ENCODE measurements at regions not wholly inside any gene's neighbourhood (a gene's known extent, or its start where the extent isn't known, plus 50 kb on each side); places are given as distances from the start of the nearest gene placed in this dataset.
A peak's percentile ranks its signal among the peaks of the same experiment; 100 is the strongest.

DNA sequence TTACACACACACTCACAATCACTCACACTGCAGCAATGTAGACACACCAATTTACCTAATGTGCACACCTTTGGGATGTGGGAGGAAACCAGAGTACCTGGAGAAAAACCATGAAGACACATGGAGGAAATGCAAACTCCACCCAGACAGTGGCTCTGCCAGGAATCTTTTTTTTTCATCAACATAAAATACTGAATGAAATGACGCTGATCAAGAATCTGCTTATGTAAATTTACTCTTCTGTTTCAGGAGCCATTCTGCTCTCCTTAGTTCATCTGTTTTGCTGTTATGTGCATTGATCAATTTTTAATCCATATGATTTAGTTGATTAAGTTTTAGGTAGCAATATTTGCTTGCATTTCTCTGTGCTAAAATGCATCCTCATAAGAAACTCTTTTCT is 414.2 kb upstream of the CCDC54 start:
- TF ChIP-seq, protein P1, sequence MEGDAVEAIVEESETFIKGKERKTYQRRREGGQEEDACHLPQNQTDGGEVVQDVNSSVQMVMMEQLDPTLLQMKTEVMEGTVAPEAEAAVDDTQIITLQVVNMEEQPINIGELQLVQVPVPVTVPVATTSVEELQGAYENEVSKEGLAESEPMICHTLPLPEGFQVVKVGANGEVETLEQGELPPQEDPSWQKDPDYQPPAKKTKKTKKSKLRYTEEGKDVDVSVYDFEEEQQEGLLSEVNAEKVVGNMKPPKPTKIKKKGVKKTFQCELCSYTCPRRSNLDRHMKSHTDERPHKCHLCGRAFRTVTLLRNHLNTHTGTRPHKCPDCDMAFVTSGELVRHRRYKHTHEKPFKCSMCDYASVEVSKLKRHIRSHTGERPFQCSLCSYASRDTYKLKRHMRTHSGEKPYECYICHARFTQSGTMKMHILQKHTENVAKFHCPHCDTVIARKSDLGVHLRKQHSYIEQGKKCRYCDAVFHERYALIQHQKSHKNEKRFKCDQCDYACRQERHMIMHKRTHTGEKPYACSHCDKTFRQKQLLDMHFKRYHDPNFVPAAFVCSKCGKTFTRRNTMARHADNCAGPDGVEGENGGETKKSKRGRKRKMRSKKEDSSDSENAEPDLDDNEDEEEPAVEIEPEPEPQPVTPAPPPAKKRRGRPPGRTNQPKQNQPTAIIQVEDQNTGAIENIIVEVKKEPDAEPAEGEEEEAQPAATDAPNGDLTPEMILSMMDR (IDR thresholded peaks at IDR 0.05; ENCODE audit: unreplicated experiment), result no peak
- H3K9me3 Mint-ChIP-seq (ENCODE audit: unreplicated experiment), result no peaks in the 10 kb centered on the region
- ChIA-PET CTCF (no interaction called here), POLR2A (no interaction called here)
- intact Hi-C loops (cut with micrococcal nuclease), result no loop called here
- no peak for DNase-seq (ENCODE audit: unreplicated experiment)
- H3K4me3 Mint-ChIP-seq (ENCODE audit: unreplicated experiment), result no peak overlapping the region
- BruUV-seq (replicated peaks), result no TSS peak
- no peaks in the 10 kb centered on the region for H3K36me3 Mint-ChIP-seq (ENCODE audit: insufficient read depth, unreplicated experiment)
- no peak overlapping the region for H3K27ac Mint-ChIP-seq (ENCODE audit: low read depth, unreplicated experiment)
- no peaks in the 10 kb centered on the region for H3K27me3 Mint-ChIP-seq (ENCODE audit: insufficient read depth, unreplicated experiment)
- H3K4me1 Mint-ChIP-seq (ENCODE audit: insufficient read depth, unreplicated experiment), result peaks cover 10% of the 10 kb centered on the region

DNA sequence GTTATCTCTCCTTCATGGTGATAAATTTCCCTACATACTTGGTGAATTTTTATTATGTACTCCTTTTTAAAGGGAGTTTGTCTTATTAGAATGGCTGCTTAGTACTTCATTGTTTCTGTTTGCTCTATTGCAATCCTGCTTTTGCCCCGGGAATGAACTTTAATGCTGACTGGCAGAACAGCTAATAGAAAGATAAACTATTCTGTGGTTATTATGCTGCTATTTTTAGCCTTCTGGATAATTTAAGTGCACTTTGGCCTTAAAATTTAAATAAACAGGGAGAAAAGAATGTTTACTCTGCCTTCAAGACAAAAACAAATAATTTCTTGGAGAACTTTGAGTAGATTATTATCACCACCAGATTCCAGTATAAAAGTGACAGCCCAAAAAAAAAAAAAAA is 413.8 kb upstream of the CCDC54 start:
- H3K4me3 Mint-ChIP-seq (ENCODE audit: unreplicated experiment), result no peak overlapping the region
- no peaks in the 10 kb centered on the region for H3K36me3 Mint-ChIP-seq (ENCODE audit: insufficient read depth, unreplicated experiment)
- no peak overlapping the region for H3K27ac Mint-ChIP-seq (ENCODE audit: low read depth, unreplicated experiment)
- intact Hi-C loops (cut with micrococcal nuclease), result no loop called here
- DNase-seq (ENCODE audit: unreplicated experiment), result peak; percentile 2
- no peaks in the 10 kb centered on the region for H3K27me3 Mint-ChIP-seq (ENCODE audit: insufficient read depth, unreplicated experiment)
- ChIA-PET POLR2A (no interaction called here), CTCF (no interaction called here)
- TF ChIP-seq, protein P1 (IDR thresholded peaks at IDR 0.05; ENCODE audit: unreplicated experiment), result no peak
- no TSS peak for BruUV-seq (replicated peaks)
- peaks cover 10% of the 10 kb centered on the region for H3K4me1 Mint-ChIP-seq (ENCODE audit: insufficient read depth, unreplicated experiment)
- H3K9me3 Mint-ChIP-seq (ENCODE audit: unreplicated experiment), result no peaks in the 10 kb centered on the region

DNA sequence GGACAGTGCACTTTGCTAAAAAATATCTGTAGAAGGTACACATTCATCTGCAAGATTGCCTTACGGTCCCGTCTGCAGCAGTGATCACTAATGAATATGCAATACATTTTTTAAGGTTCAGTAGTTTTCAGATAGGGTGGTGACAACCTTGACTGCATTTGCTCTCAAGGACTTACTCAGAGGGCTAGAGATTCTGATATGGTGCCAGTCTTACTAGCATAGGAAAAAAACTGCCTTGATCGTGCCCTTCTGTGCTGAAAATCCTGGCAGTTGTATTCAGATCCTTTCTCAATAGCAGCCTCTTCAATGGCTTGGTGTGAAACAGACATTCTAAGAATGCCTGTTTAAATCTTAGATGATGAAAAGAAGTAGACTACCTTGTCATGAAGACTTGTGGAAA is 411.9 kb upstream of the CCDC54 start:
- Mint-ChIP-seq H3K27me3 (ENCODE audit: insufficient read depth, unreplicated experiment) (no peaks in the 10 kb centered on the region), H3K27ac (ENCODE audit: low read depth, unreplicated experiment) (no peak overlapping the region), H3K9me3 (ENCODE audit: unreplicated experiment) (no peaks in the 10 kb centered on the region), H3K36me3 (ENCODE audit: insufficient read depth, unreplicated experiment) (no peaks in the 10 kb centered on the region), H3K4me3 (ENCODE audit: unreplicated experiment) (no peak overlapping the region), H3K4me1 (ENCODE audit: insufficient read depth, unreplicated experiment) (peaks cover 10% of the 10 kb centered on the region)
- TF ChIP-seq, protein P1 (IDR thresholded peaks at IDR 0.05; ENCODE audit: unreplicated experiment), result no peak
- no peak for DNase-seq (ENCODE audit: unreplicated experiment)
- BruUV-seq (replicated peaks), result no TSS peak
- intact Hi-C loops (cut with micrococcal nuclease), result no loop called here
- ChIA-PET POLR2A (interaction anchor here (0.7 kb wide), 1 partner anchor 12 kb away, joined by 4 read pairs; no protein-coding TSS in a partner anchor), CTCF (no interaction called here)

DNA sequence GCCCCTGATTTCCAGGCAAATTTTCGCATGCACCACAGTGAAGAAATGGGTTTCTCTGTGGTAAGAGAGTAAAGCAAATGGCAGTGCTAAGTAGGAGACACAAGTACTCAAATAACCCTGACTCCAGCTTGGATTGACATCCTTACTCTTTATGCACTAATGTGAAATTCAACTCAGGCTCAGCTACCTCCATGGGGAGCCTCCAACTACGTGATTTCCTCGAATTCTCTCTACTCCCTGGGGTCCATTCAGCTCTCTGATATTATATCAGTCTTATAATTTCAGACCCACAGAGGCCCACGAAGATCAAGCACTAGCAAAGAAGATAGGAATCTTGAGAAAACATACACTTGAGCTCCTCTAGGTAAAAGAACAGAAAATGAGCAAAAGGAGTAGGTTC is 407.6 kb upstream of the CCDC54 start:
- Mint-ChIP-seq H3K27ac (ENCODE audit: low read depth, unreplicated experiment) (no peak overlapping the region), H3K27me3 (ENCODE audit: insufficient read depth, unreplicated experiment) (no peaks in the 10 kb centered on the region), H3K4me1 (ENCODE audit: insufficient read depth, unreplicated experiment) (no peaks in the 10 kb centered on the region), H3K9me3 (ENCODE audit: unreplicated experiment) (no peaks in the 10 kb centered on the region), H3K36me3 (ENCODE audit: insufficient read depth, unreplicated experiment) (no peaks in the 10 kb centered on the region), H3K4me3 (ENCODE audit: unreplicated experiment) (no peak overlapping the region)
- TF ChIP-seq, protein P1 (IDR thresholded peaks at IDR 0.05; ENCODE audit: unreplicated experiment), result no peak
- POLR2A ChIA-PET, result no interaction called here
- intact Hi-C loops (cut with micrococcal nuclease), result no loop called here
- CTCF ChIA-PET, result no interaction called here
- no peak for DNase-seq (ENCODE audit: unreplicated experiment)
- BruUV-seq (replicated peaks), result no TSS peak
